Smooth muscle cell (in vitro differentiated cells): ENCODE measurements at regions not wholly inside any gene's neighbourhood (a gene's known extent, or its start where the extent isn't known, plus 50 kb on each side); places are given as distances from the start of the nearest gene placed in this dataset.

ENCODE experiments used
- DNase-seq: peaks from one replicate; lab custom pipeline; 2025; ENCODE audit not compliant: unreplicated experiment; lab: John Stamatoyannopoulos, UW
- H2AFZ ChIP-seq: fragments of 200-600 bp; sonication (generic); 2 replicates; pipeline ENCODE4 v1.6.0; 2016; ENCODE audit warnings: antibody characterized with exemption, low read depth, mild to moderate bottlenecking
- H3F3A ChIP-seq: fragments of 200-600 bp; sonication (generic); 2 replicates; pipeline ENCODE4 v1.6.0; 2017; ENCODE audit warnings: antibody characterized with exemption, low read depth
- H3K27ac ChIP-seq: fragments of 200-600 bp; sonication (generic); 2 replicates; pipeline ENCODE4 v1.5.1; 2016; ENCODE audit warnings: low read depth, mild to moderate bottlenecking
- H3K27me3 ChIP-seq: fragments of 200-600 bp; sonication (generic); 2 replicates; pipeline ENCODE4 v1.6.1; 2016; ENCODE audit warnings: low read depth, mild to moderate bottlenecking
- H3K36me3 ChIP-seq: fragments of 200-600 bp; sonication (generic); 2 replicates; pipeline ENCODE4 v1.5.1; 2016; ENCODE audit warnings: low read depth
- H3K4me1 ChIP-seq: fragments of 200-600 bp; sonication (generic); 2 replicates; pipeline ENCODE4 v1.5.1; 2016; ENCODE audit warnings: low read depth
- H3K4me2 ChIP-seq: fragments of 200-600 bp; sonication (generic); 2 replicates; pipeline ENCODE4 v1.6.0; 2016; ENCODE audit warnings: mild to moderate bottlenecking
- H3K4me3 ChIP-seq: fragments of 200-600 bp; sonication (generic); 2 replicates; pipeline ENCODE4 v1.5.1; 2016; ENCODE audit warnings: mild to moderate bottlenecking
- H3K79me2 ChIP-seq: fragments of 200-600 bp; sonication (generic); 2 replicates; pipeline ENCODE4 v1.6.0; 2016; ENCODE audit warnings: low read depth, mild to moderate bottlenecking
- H3K9ac ChIP-seq: fragments of 200-600 bp; sonication (generic); 2 replicates; pipeline ENCODE4 v1.6.0; 2016; ENCODE audit warnings: low read depth
- H3K9me3 ChIP-seq: fragments of 200-600 bp; sonication (generic); replicated peaks from 2 replicates; pipeline ENCODE4 v1.5.1; 2016; ENCODE audit warnings: low read depth
- H4K20me1 ChIP-seq: fragments of 200-600 bp; sonication (generic); 2 replicates; pipeline ENCODE4 v1.6.0; 2016; ENCODE audit warnings: low read depth
- WGBS: methylation state at CpG from one replicate; pipeline ENCODE4 v1.1.7; 2016; ENCODE audit warnings: low lambda C conversion rate; 5-methylcytosine and 5-hydroxymethylcytosine counted together
- TF ChIP-seq, protein P1 (sequence below): fragments of 200-600 bp; sonication (generic); IDR thresholded peaks from 2 replicates; pipeline ENCODE4 v1.5.1; 2017; ENCODE audit warnings: borderline replicate concordance, mild to moderate bottlenecking, antibody characterized with exemption; ENCODE audit not compliant: insufficient read depth, poor library complexity, severe bottlenecking

- Histone ChIP-seq H3K27me3 (no peaks in the 10 kb centered on the region), H3K4me1 (no peaks in the 10 kb centered on the region), H4K20me1 (no peaks in the 10 kb centered on the region), H3K27ac (no peak overlapping the region), H3K9me3 (no peaks in the 10 kb centered on the region), H3K36me3 (no peaks in the 10 kb centered on the region), H2AFZ (no peak overlapping the region), H3K79me2 (no peaks in the 10 kb centered on the region), H3K4me2 (no peak overlapping the region), H3F3A (no peaks in the 10 kb centered on the region), H3K9ac (no peak overlapping the region), H3K4me3 (no peak overlapping the region)
- TF ChIP-seq, protein P1, sequence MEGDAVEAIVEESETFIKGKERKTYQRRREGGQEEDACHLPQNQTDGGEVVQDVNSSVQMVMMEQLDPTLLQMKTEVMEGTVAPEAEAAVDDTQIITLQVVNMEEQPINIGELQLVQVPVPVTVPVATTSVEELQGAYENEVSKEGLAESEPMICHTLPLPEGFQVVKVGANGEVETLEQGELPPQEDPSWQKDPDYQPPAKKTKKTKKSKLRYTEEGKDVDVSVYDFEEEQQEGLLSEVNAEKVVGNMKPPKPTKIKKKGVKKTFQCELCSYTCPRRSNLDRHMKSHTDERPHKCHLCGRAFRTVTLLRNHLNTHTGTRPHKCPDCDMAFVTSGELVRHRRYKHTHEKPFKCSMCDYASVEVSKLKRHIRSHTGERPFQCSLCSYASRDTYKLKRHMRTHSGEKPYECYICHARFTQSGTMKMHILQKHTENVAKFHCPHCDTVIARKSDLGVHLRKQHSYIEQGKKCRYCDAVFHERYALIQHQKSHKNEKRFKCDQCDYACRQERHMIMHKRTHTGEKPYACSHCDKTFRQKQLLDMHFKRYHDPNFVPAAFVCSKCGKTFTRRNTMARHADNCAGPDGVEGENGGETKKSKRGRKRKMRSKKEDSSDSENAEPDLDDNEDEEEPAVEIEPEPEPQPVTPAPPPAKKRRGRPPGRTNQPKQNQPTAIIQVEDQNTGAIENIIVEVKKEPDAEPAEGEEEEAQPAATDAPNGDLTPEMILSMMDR = no peak
- DNase-seq = no peak
- WGBS = 72% methylated on average over 2 of the region's 2 CpGs
These were observed 131.8 kb upstream of the PKN2 start for GRCh38 chr1:88552226-88552625.

- H3K27ac ChIP-seq = no peak overlapping the region
- H2AFZ ChIP-seq = no peak overlapping the region
- no peaks in the 10 kb centered on the region for H3K79me2 ChIP-seq
- no peaks in the 10 kb centered on the region for H3K36me3 ChIP-seq
- DNase-seq = no peak
- no peak overlapping the region for H3K4me2 ChIP-seq
- no peak overlapping the region for H3K9ac ChIP-seq
- H3F3A ChIP-seq = no peaks in the 10 kb centered on the region
- no peaks in the 10 kb centered on the region for H3K9me3 ChIP-seq
- no peak overlapping the region for H3K4me3 ChIP-seq
- WGBS = 83% methylated on average over 3 of the region's 3 CpGs
- TF ChIP-seq, protein P1 = no peak
- H4K20me1 ChIP-seq = no peaks in the 10 kb centered on the region
- H3K4me1 ChIP-seq = no peaks in the 10 kb centered on the region
- H3K27me3 ChIP-seq = no peaks in the 10 kb centered on the region
These were observed 127.1 kb upstream of the PKN2 start for GRCh38 chr1:88557014-88557413.

GRCh38 chr1:88560621-88561020 lies 123.5 kb upstream of the PKN2 start:
- Histone ChIP-seq H3K9ac (no peak overlapping the region), H3K27ac (no peak overlapping the region), H3F3A (no peaks in the 10 kb centered on the region), H4K20me1 (no peaks in the 10 kb centered on the region), H3K4me1 (no peaks in the 10 kb centered on the region), H3K4me3 (no peak overlapping the region), H2AFZ (no peak overlapping the region), H3K4me2 (no peak overlapping the region), H3K27me3 (no peaks in the 10 kb centered on the region), H3K9me3 (no peaks in the 10 kb centered on the region), H3K79me2 (no peaks in the 10 kb centered on the region), H3K36me3 (no peaks in the 10 kb centered on the region)
- TF ChIP-seq, protein P1 = no peak
- no peak for DNase-seq
- WGBS = 89% methylated on average over 3 of the region's 3 CpGs

DNA sequence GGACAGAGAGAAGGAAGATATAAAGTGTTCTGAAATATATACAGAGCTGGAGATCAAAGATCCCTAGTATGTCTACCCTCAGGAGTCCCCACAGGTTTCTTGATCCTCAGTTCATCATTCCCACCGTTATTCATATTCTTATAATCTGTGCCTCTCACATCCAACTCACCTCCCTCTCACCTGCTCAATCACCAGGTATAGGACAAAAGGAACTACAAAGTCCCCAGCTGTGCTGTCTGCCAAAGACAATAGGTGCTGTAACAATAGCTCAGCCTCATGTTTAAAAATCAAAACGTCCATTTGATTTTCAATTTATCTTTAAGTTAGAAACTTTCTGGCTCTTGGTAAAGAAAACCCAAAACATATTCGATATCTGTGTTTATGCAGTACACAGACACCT lies 121.1 kb upstream of the PKN2 start:
- 69% methylated on average over 3 of the region's 3 CpGs for WGBS
- Histone ChIP-seq H3K27ac (no peak overlapping the region), H2AFZ (no peak overlapping the region), H3K4me2 (no peak overlapping the region), H3K4me3 (no peak overlapping the region), H3K9ac (no peak overlapping the region), H4K20me1 (no peaks in the 10 kb centered on the region), H3K27me3 (no peaks in the 10 kb centered on the region), H3F3A (no peaks in the 10 kb centered on the region), H3K36me3 (no peaks in the 10 kb centered on the region), H3K79me2 (no peaks in the 10 kb centered on the region), H3K4me1 (no peaks in the 10 kb centered on the region), H3K9me3 (no peaks in the 10 kb centered on the region)
- TF ChIP-seq, protein P1 = no peak
- no peak for DNase-seq
